Limb (tissue), 2 donors: ENCODE measurements at regions not wholly inside any gene's neighbourhood (a gene's known extent, or its start where the extent isn't known, plus 50 kb on each side); places are given as distances from the start of the nearest gene placed in this dataset.
"Not testable (repeated sequence)": the region's sequence is repeated elsewhere in the genome, so short reads cannot be mapped to it uniquely, and the experiment has no call there.

Source experiments
- DNase-seq, 2 donors: peaks; one replicate each; pipeline ENCODE4 v3.0.0-alpha.2; 2016; ENCODE audit errors: extremely low spot score in 2 of 2

GRCh38 chr12:59053266-59053899 lies 133.1 kb upstream of the LRIG3 start:
- DNase-seq = not testable (repeated sequence)

GRCh38 chr12:59046763-59047534 lies 126.6 kb upstream of the LRIG3 start:
- no peak for DNase-seq

- DNase-seq = no peak
Observed at GRCh38 chr12:59044791-59045190, 124.5 kb upstream of the LRIG3 start.

GRCh38 chr12:59041241-59042121 lies 121.2 kb upstream of the LRIG3 start:
- DNase-seq = peak in 1 of 2 donors; percentile 45

- DNase-seq = no peak
Observed at GRCh38 chr12:59040656-59041055, 120.4 kb upstream of the LRIG3 start.

- no peak for DNase-seq
Observed at GRCh38 chr12:59040043-59040442, 119.7 kb upstream of the LRIG3 start.

- no peak for DNase-seq
Observed at GRCh38 chr12:59039005-59039404, 118.7 kb upstream of the LRIG3 start.

- no peak for DNase-seq
Observed at GRCh38 chr12:59036973-59037762, 116.9 kb upstream of the LRIG3 start.

- DNase-seq = no peak
Observed at GRCh38 chr12:59036347-59036746, 116.0 kb upstream of the LRIG3 start.

GRCh38 chr12:59031313-59031712 lies 111.0 kb upstream of the LRIG3 start:
- DNase-seq = no peak

- DNase-seq = no peak
Observed at GRCh38 chr12:59030415-59030814, 110.1 kb upstream of the LRIG3 start.

- DNase-seq = no peak
Observed at GRCh38 chr12:59027199-59027598, 106.9 kb upstream of the LRIG3 start.

GRCh38 chr12:59023861-59024424 lies 103.6 kb upstream of the LRIG3 start:
- DNase-seq = no peak

GRCh38 chr12:59020073-59020946 lies 100.0 kb upstream of the LRIG3 start:
- no peak for DNase-seq

GRCh38 chr12:59014885-59015284 lies 94.6 kb upstream of the LRIG3 start:
- no peak for DNase-seq

- no peak for DNase-seq
Observed at GRCh38 chr12:59010941-59011340, 90.6 kb upstream of the LRIG3 start.

GRCh38 chr12:59010118-59010517 lies 89.8 kb upstream of the LRIG3 start:
- peak in 1 of 2 donors; percentile 56 for DNase-seq

- DNase-seq = no peak
Observed at GRCh38 chr12:59007620-59008019, 87.3 kb upstream of the LRIG3 start.

- peak; percentile 60 to 90 for DNase-seq
Observed at GRCh38 chr12:59005193-59005955, 85.1 kb upstream of the LRIG3 start.
